AG04450 (cell line): ENCODE measurements at regions not wholly inside any gene's neighbourhood (a gene's known extent, or its start where the extent isn't known, plus 50 kb on each side); places are given as distances from the start of the nearest gene placed in this dataset.

ENCODE experiments used
- CTCF ChIA-PET: fragments of 300-600, 350-600 bp; formaldehyde crosslinking; extraction: SDS; loops from one replicate; lab custom pipeline; 2022; ENCODE audit warnings: antibody characterized with exemption, inconsistent platforms; lab: Charles Lee
- POLR2A ChIA-PET: fragments of 350-600 bp; formaldehyde crosslinking; extraction: SDS; loops from one replicate; lab custom pipeline; 2021; ENCODE audit warnings: antibody characterized with exemption, inconsistent platforms; lab: Yijun Ruan, JAX
- DNase-seq: peaks from one replicate; pipeline ENCODE4 v3.0.0-alpha.2; 2011; ENCODE audit warnings: low read depth, low spot score
- H3K27ac ChIP-seq: one replicate; pipeline ENCODE4 v1.5.1; 2012; ENCODE audit warnings: low read depth, low read length, control low read depth
- H3K27me3 ChIP-seq: one replicate; pipeline ENCODE4 v1.6.0; 2012; ENCODE audit warnings: low read length; ENCODE audit not compliant: control insufficient read depth, insufficient read depth
- H3K4me3 ChIP-seq: 2 replicates; pipeline ENCODE4 v1.5.1; 2011; ENCODE audit warnings: mild to moderate bottlenecking, low read depth, low read length, control low read depth
- H3K9me3 ChIP-seq: 2 replicates; pipeline ENCODE4 v1.5.1; 2012; ENCODE audit warnings: low read length; ENCODE audit not compliant: control insufficient read depth, insufficient read depth
- CTCF ChIP-seq: IDR thresholded peaks from 2 replicates; pipeline ENCODE4 v1.5.1; 2011; ENCODE audit warnings: low read depth, low read length, control low read depth, inconsistent platforms

GRCh38 chr2:217440000-217440399 is 562.8 kb downstream of the TNS1 start:
- POLR2A ChIA-PET, result interaction anchor here (0.6 kb wide), 1 partner anchor 32 kb away, joined by 7 read pairs; no protein-coding TSS in a partner anchor
- CTCF ChIA-PET, result no interaction called here
- Histone ChIP-seq H3K9me3 (no peaks in the 10 kb centered on the region), H3K4me3 (no peak overlapping the region), H3K27ac (no peak overlapping the region), H3K27me3 (no peaks in the 10 kb centered on the region)
- no peak for TF ChIP-seq CTCF
- no peak for DNase-seq

DNA sequence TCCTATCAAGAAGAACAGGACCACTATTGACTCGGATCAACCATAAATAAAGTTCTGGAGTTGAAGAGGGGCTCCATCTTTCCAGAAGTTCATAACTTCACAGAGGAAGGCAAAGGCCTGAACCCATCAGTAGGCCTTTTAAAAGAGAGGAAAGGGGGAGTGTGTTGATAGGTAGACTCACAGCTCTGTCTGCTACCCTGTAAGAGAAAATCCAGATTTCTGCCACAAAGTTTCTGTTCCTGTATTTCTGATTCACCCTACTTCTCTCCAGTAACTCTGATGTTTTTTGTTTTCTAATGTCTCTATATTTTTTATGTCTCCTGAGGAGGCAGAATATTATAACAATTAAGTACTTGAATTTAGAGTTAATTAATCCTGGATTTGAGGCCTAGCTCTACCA is 564.0 kb downstream of the TNS1 start:
- no peaks in the 10 kb centered on the region for H3K9me3 ChIP-seq
- TF ChIP-seq CTCF, result no peak
- no peaks in the 10 kb centered on the region for H3K27me3 ChIP-seq
- H3K4me3 ChIP-seq, result no peak overlapping the region
- DNase-seq, result no peak
- POLR2A ChIA-PET, result no interaction called here
- CTCF ChIA-PET, result interaction anchor here (0.7 kb wide), 1 partner anchor 274 kb away, joined by 4 read pairs; no protein-coding TSS in a partner anchor
- no peak overlapping the region for H3K27ac ChIP-seq

GRCh38 chr2:217438136-217438535 is 564.7 kb downstream of the TNS1 start:
- H3K27me3 ChIP-seq, result no peaks in the 10 kb centered on the region
- H3K4me3 ChIP-seq, result no peak overlapping the region
- no peak overlapping the region for H3K27ac ChIP-seq
- POLR2A ChIA-PET, result no interaction called here
- DNase-seq, result no peak
- CTCF ChIA-PET, result interaction anchor here (0.7 kb wide), 1 partner anchor 275 kb away, joined by 4 read pairs; no protein-coding TSS in a partner anchor
- H3K9me3 ChIP-seq, result no peaks in the 10 kb centered on the region
- TF ChIP-seq CTCF, result no peak

DNA sequence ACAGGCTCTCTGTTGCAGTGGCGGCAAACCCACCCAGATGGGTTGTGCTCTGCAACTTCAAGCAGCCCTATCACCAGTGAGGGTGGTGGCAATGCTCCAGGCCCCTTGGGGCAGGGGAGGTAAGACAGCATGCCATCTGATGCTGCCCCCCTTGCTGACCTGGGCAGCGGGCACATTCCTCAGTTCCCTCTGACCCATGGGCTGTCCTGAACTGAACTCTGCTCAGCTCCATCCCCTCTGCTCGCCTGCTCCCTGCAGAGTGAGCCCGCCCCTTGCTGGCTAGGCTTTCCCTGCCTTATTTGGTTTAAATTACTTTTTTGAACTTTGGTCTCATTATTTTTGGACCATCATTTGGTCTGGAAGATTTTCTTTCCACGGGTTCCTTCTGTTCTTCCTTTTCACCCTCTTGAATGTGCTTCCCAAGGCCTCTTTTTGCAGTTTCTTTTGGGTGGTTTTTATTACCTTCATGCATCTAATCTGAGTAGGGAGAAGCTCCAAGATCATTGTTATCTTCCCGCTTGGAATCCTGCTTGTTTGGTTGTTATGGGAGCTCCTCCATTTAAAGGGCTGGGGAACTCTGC is 565.4 kb downstream of the TNS1 start:
- no peak overlapping the region for H3K4me3 ChIP-seq
- no peak for DNase-seq
- no peaks in the 10 kb centered on the region for H3K9me3 ChIP-seq
- H3K27me3 ChIP-seq, result no peaks in the 10 kb centered on the region
- no peak for TF ChIP-seq CTCF
- POLR2A ChIA-PET, result interaction anchor here (0.5 kb wide), 1 partner anchor 374 kb away, joined by 5 read pairs; no protein-coding TSS in a partner anchor
- H3K27ac ChIP-seq, result no peak overlapping the region
- CTCF ChIA-PET, result no interaction called here

DNA sequence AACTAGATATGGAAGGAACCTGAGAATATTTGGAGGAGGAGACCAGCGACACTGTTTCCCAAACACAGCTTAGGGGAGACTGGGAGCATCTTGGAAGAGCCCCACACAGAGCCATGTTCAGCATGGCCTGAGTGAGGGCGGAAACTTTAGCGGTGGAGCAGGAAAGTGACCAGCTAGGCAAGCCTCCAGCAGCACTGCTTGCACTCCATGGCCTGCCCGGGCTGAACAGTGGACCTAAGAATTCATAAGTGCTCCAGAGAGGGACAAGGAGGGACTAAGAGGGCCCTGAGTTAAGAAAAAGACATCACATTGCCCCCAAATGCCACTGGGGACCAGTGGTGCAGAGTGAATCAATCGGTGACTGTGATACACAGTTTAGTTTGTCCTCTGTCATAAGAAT is 566.4 kb downstream of the TNS1 start:
- H3K4me3 ChIP-seq, result no peak overlapping the region
- ChIA-PET POLR2A (no interaction called here), CTCF (interaction anchor here (0.6 kb wide), 1 partner anchor 38 kb away, joined by 3 read pairs; no protein-coding TSS in a partner anchor)
- TF ChIP-seq CTCF, result no peak
- DNase-seq, result no peak
- no peak overlapping the region for H3K27ac ChIP-seq
- no peaks in the 10 kb centered on the region for H3K27me3 ChIP-seq
- no peaks in the 10 kb centered on the region for H3K9me3 ChIP-seq
